ENCODE measurements at regions not wholly inside any gene's neighbourhood (a gene's known extent, or its start where the extent isn't known, plus 50 kb on each side); places are given as distances from the start of the nearest gene placed in this dataset.

GRCh38 chr2:66698091-66698490, 263.2 kb downstream of the MEIS1 start:
- Histone ChIP-seq H3K23me2 (ENCODE audit: insufficient read length, low read depth, low read length, poor library complexity, severe bottlenecking) (no peaks in the 10 kb centered on the region), H3K56ac (ENCODE audit: insufficient read length, low read depth, low read length) (no peak overlapping the region), H3K9ac (ENCODE audit: extremely low read depth, insufficient read length, low read length) (no peak overlapping the region), H2AFZ (ENCODE audit: low read length) (no peak overlapping the region), H3K79me1 (ENCODE audit: insufficient read depth, low read depth, low read length, poor library complexity, severe bottlenecking) (no peaks in the 10 kb centered on the region), H2BK15ac (ENCODE audit: low read depth, low read length) (no peak overlapping the region), H3K23ac (ENCODE audit: insufficient read length, low read depth, low read length) (no peak overlapping the region), H2BK20ac (ENCODE audit: low read depth, low read length, poor library complexity, severe bottlenecking) (no peak overlapping the region), H2BK12ac (ENCODE audit: insufficient read length, low read depth, low read length) (no peak overlapping the region), H3K4me2 (ENCODE audit: insufficient read depth, insufficient read length, low read length) (no peak overlapping the region), H4K8ac (replicated peaks; ENCODE audit: insufficient read length, low read depth, low read length) (no peak overlapping the region), H3K9me3 (ENCODE audit: control insufficient read depth, low read depth, low read length) (no peaks in the 10 kb centered on the region), H3K4me1 (ENCODE audit: insufficient read depth, low read length) (peaks cover 4% of the 10 kb centered on the region), H4K91ac (ENCODE audit: insufficient read length, low read depth, low read length) (no peak overlapping the region), H3K27me3 (ENCODE audit: insufficient read depth, low read length) (no peaks in the 10 kb centered on the region), H4K5ac (ENCODE audit: insufficient read length, low read depth, low read length) (no peak overlapping the region), H3K27ac (ENCODE audit: insufficient read length, low read depth, low read length) (no peak overlapping the region), H3K14ac (ENCODE audit: insufficient read depth, low read length) (no peak overlapping the region), H2BK120ac (ENCODE audit: low read depth, low read length, poor library complexity, severe bottlenecking) (no peak overlapping the region), H3K79me2 (ENCODE audit: insufficient read depth, low read length) (no peaks in the 10 kb centered on the region), H2BK5ac (ENCODE audit: insufficient read length, low read length) (no peak overlapping the region), H3K18ac (ENCODE audit: insufficient read length, low read depth, low read length) (no peak overlapping the region), H4K20me1 (ENCODE audit: control insufficient read depth, insufficient read depth, insufficient read length) (no peaks in the 10 kb centered on the region), H2AK5ac (ENCODE audit: insufficient read length, low read length) (no peak overlapping the region), H3T11ph (ENCODE audit: low read length) (no peak overlapping the region), H3K4ac (ENCODE audit: low read depth, low read length) (no peak overlapping the region)
- Mint-ChIP-seq H3K4me1 (peaks cover 66 to 83% of the 10 kb centered on the region in 2 experiments), H3K27me3 (ENCODE audit: low read depth) (no peaks in the 10 kb centered on the region), H3K4me3 (no peak overlapping the region), H3K27ac (no peak overlapping the region), H3K36me3 (ENCODE audit: insufficient read depth in 1 of 3, low read depth in 3 of 3) (no peaks in the 10 kb centered on the region), H3K9me3 (no peaks in the 10 kb centered on the region; a peak in 1 of 5 replicates)
- no peak for DNase-seq
- no CpG with 5 or more reads among the region's 3 CpGs for whole genome bisulfite sequencing (ENCODE audit: extremely low coverage, insufficient read length, low lambda C conversion rate)
- TF ChIP-seq CTCF (conservative IDR thresholded peaks at IDR 0.05) = no peak

Data from H9 (cell line).